HFFc6 (cell line): ENCODE measurements at regions not wholly inside any gene's neighbourhood (a gene's known extent, or its start where the extent isn't known, plus 50 kb on each side); places are given as distances from the start of the nearest gene placed in this dataset.

ENCODE experiments used
- DNase-seq: peaks from one replicate; pipeline ENCODE4 v3.0.0-alpha.2; 2018
- H3K27ac Mint-ChIP-seq: 2 replicates; pipeline ENCODE4 v1.8.0; 2020; ENCODE audit warnings: mild to moderate bottlenecking, mixed read lengths
- H3K27me3 Mint-ChIP-seq: 2 replicates; pipeline ENCODE4 v1.8.0; 2021; ENCODE audit warnings: mild to moderate bottlenecking, moderate library complexity, mixed read lengths; ENCODE audit not compliant: insufficient read depth
- H3K36me3 Mint-ChIP-seq: 2 replicates; pipeline ENCODE4 v1.8.0; 2021; ENCODE audit warnings: low read depth, mixed read lengths
- H3K4me1 Mint-ChIP-seq: 2 replicates; pipeline ENCODE4 v1.8.0; 2020; ENCODE audit warnings: low read depth, mixed read lengths
- H3K4me3 Mint-ChIP-seq: 2 replicates; pipeline ENCODE4 v1.8.0; 2020; ENCODE audit warnings: mild to moderate bottlenecking, moderate library complexity, mixed read lengths
- H3K9me3 Mint-ChIP-seq: 2 replicates; pipeline ENCODE4 v1.8.0; 2020; ENCODE audit warnings: mild to moderate bottlenecking, mixed read lengths
- CTCF ChIP-seq: fragments of 200-600 bp; sonication (generic); IDR thresholded peaks from 2 replicates; pipeline ENCODE4 v1.5.0; 2021; ENCODE audit warnings: antibody characterized with exemption, mild to moderate bottlenecking

- peaks cover 4% of the 10 kb centered on the region; the same call in 1 of the 2 replicates for H3K36me3 Mint-ChIP-seq
- no peaks in the 10 kb centered on the region; the same call in 1 of the 2 replicates for H3K27me3 Mint-ChIP-seq
- no peak for TF ChIP-seq CTCF
- H3K4me1 Mint-ChIP-seq: peaks cover 7% of the 10 kb centered on the region; the same call in 1 of the 2 replicates
- DNase-seq: no peak
- H3K4me3 Mint-ChIP-seq: no peak overlapping the region
- peaks cover 4% of the 10 kb centered on the region; the same call in 1 of the 2 replicates for H3K9me3 Mint-ChIP-seq
- H3K27ac Mint-ChIP-seq: no peak overlapping the region
Measured at GRCh38 chr20:24357177-24357576, 112.3 kb upstream of the SYNDIG1 start.

GRCh38 chr20:24353135-24353690, 116.2 kb upstream of the SYNDIG1 start:
- Mint-ChIP-seq H3K36me3 (no peaks in the 10 kb centered on the region), H3K9me3 (no peaks in the 10 kb centered on the region), H3K27me3 (no peaks in the 10 kb centered on the region; the same call in 1 of the 2 replicates), H3K4me1 (peaks cover 26% of the 10 kb centered on the region), H3K27ac (no peak overlapping the region), H3K4me3 (no peak overlapping the region)
- no peak for DNase-seq
- no peak for TF ChIP-seq CTCF

GRCh38 chr20:24350923-24351368, 118.5 kb upstream of the SYNDIG1 start:
- Mint-ChIP-seq H3K27ac (peak overlapping the region; percentile 78), H3K4me1 (peaks cover 20% of the 10 kb centered on the region), H3K36me3 (no peaks in the 10 kb centered on the region), H3K27me3 (no peaks in the 10 kb centered on the region), H3K4me3 (no peak overlapping the region), H3K9me3 (no peaks in the 10 kb centered on the region)
- DNase-seq: peak; percentile 75
- TF ChIP-seq CTCF: no peak

- peak overlapping the region; percentile 73 for H3K27ac Mint-ChIP-seq
- TF ChIP-seq CTCF: no peak
- no peaks in the 10 kb centered on the region for H3K27me3 Mint-ChIP-seq
- DNase-seq: peak; percentile 73
- peaks cover 70% of the 10 kb centered on the region for H3K4me1 Mint-ChIP-seq
- no peak overlapping the region; the same call in 1 of the 2 replicates for H3K4me3 Mint-ChIP-seq
- H3K9me3 Mint-ChIP-seq: no peaks in the 10 kb centered on the region
- no peaks in the 10 kb centered on the region for H3K36me3 Mint-ChIP-seq
Measured at GRCh38 chr20:24341781-24342180, 127.6 kb upstream of the SYNDIG1 start.

- TF ChIP-seq CTCF: no peak
- H3K27me3 Mint-ChIP-seq: no peaks in the 10 kb centered on the region
- H3K4me3 Mint-ChIP-seq: no peak overlapping the region; the same call in 1 of the 2 replicates
- no peaks in the 10 kb centered on the region for H3K9me3 Mint-ChIP-seq
- H3K4me1 Mint-ChIP-seq: peaks cover 78% of the 10 kb centered on the region
- no peaks in the 10 kb centered on the region for H3K36me3 Mint-ChIP-seq
- DNase-seq: no peak
- H3K27ac Mint-ChIP-seq: peak overlapping the region; percentile 73; the same call in 1 of the 2 replicates
Measured at GRCh38 chr20:24340933-24341332, 128.5 kb upstream of the SYNDIG1 start.
